HG03432 (cell line): ENCODE measurements at regions not wholly inside any gene's neighbourhood (a gene's known extent, or its start where the extent isn't known, plus 50 kb on each side); places are given as distances from the start of the nearest gene placed in this dataset.

ENCODE experiments used
- ATAC-seq: cut with Tn5 transposase; IDR thresholded peaks from one replicate; pipeline ENCODE4 v1.9.1; 2021; ENCODE audit warnings: mild to moderate bottlenecking, moderate library complexity; ENCODE audit not compliant: unreplicated experiment

DNA sequence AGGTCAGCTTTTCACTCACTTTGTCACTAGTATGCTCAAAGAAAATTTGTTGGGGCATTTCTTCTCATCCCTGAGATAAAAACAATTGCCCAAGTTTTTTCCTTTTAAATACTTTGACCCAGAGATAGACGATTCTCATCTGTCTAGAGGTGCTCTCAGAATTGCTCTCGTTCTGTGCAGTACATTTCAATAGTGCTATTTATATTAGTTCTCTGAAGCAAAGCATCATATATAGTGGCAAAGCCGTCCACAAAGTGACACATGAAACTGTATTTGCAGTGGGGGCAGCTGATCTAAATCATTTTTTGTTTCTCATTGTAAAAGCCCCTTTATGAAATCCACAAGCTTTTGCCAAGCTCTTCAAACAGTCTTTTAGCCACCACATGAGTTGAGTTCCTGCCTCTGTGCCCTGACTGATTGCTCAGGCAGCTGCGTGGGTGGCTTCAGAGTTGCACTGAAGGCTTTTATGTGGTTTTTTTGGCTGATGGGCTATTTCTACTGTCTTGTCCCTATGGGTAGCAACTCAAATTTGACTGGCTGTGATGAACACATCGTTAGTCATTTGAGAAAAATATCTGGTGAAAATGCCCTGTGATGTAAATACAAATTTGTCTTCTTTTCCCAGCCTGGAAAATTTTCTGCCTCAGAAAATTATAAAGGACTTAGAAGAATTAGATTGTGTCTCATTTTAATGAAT lies 119.1 kb upstream of the OTUD4 start:
- peak; percentile 98 for ATAC-seq

DNA sequence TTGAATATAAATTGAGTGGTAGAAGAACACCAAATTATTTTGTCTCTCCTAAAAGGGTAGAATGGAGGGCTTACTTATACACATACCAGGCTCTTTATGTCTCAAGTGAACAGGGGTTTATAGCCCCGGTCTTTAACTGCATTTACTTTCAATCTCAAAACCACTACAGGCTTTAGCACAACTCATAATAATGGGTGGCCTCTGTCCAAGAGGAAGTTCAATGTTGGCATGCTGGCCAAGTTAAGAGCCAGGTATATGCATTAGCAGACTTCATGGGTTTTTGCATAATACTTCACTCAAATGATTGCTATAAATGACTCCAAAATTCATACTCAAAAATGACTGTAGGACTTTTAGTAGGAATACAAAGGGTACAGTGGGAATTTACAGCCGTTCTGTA lies 118.5 kb upstream of the OTUD4 start:
- ATAC-seq, result peak; percentile 32

DNA sequence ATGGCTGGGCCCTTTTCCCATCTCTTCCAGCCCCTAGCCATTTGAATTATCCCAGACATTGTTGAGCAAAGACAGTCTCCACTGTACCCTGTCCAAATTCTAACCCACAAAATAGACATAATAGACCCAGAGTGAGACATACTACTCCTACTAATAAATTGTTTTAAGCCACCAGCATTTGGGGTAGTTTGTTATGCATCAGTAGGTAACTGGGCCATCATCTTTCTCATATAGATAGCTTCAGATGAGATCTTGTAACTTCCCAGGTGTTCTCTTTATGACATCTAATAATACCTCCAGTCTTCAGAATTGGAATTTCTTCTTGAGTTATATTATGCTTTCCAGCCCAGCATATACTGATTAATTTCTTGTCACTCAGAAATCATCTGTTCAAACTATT lies 117.2 kb upstream of the OTUD4 start:
- ATAC-seq, result no peak

DNA sequence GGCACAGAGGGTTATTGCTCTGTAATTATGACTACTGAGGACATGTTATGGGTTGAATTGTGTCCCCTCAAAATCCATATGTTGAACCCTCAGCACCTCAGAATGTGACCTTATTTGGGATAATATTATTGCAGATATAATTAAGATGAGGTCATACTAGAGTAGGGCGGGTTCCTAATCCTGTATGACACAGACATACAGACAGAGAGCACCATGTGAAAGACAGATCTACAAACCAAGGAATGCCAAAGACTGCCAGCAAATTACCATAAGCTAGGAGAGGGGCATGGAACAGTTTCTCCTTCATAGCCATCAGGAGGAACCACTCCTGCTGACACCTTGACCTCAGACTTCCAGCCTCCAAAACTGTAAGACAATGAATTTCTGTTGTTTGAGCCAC lies 115.2 kb upstream of the OTUD4 start:
- ATAC-seq, result no peak

DNA sequence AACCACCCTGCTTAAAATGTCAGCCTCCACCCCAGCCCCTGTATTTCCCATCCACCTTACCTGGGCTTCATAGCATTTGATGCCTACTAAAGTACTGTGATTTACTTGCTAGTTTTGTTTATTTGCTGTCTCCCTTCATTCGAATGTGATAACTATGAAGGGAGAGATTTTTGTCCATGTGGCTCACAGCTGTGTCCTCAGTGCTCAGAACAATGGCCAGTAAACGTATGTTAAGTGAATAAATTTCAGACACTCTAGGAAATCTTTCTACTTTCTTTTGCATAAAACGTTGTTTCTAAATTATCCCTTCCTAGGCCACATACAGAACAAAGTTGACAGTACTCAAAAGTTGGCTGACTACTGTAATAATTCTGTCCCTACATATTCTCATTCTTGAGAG lies 114.7 kb upstream of the OTUD4 start:
- no peak for ATAC-seq

DNA sequence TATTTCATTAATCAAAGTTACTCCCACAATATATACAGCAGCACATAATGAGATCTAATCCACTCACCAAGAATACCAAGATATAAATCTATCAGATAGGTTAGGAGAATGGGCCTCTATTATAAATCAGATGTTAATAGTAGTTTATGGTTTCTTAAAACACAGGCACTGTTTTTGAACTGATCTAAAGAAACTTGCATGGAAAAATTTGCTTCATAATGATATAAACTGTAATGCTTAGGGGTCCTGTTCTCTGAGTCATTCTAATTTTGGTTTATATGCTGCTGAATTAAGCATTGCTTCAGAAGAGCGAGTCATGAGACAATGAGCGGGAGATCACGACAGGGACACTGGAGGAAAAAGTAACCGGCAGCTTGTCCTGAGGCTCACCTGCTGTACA lies 113.3 kb upstream of the OTUD4 start:
- ATAC-seq, result no peak

DNA sequence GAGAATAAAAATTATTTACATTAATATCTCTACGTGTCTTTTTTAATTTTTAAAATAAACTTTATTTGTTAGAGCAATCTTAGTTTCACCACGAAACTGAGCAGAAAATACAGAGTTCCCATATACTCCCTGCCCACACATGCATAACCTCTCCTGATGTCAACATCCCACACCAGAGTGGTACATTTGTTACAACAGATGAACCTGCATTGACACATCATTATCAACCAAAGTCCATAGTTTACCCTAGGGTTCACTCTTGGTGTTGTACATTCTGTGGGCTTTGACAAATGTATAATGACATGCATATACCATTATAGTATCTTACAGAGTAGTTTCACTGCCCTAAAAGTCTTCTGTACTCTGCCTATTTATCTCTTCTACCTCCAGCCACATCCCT lies 110.6 kb upstream of the OTUD4 start:
- no peak for ATAC-seq

DNA sequence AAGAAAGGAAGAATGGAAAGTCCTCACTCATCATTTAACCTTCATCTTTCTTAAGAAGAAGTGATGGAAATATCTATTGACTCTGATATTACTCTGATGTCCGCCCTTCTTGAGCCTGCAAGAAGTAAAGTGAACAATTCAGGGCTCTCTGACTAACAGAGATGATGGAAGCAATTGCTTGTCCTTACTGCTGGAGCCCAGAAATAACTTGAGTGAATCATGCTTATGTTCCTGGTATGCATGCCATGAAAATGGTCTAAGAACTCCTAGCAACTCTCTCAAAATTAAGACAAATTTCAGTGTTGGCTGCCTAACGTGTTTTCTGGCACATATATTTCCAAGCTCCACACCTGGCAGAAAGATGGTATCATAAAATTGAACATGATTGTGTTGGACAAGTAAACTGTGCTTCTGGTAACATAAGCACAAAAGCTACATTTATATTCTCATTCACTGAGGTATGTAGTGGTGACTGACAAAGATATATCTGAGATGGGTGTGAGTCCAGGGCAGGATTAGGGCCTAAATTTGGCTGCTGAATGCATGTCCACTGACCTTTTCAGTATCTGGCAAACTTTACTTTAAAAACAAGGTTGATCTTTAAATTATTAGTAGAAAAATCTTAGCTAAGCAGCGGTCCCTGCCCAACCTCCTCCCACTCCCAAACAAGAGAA lies 109.2 kb upstream of the OTUD4 start:
- ATAC-seq, result no peak

DNA sequence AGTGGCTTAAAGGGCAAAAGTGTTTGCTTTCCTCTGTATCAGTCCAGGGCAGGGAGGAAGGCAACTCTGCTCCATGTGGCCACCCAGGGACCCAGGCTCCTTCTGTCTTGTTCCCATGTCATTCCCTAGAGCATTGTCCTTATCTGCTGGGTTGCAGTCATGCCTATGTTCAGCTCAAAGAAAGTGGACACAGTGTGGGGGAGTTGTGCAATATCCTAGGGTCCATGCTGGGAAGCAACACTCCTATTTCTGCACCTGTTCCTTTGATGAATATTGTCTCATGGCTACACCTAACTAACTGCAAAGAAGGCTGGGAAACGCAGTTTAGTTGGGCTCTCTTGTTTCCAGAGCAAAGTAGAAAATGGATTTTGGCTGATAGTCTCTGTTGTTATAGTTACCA lies 107.0 kb upstream of the OTUD4 start:
- no peak for ATAC-seq

DNA sequence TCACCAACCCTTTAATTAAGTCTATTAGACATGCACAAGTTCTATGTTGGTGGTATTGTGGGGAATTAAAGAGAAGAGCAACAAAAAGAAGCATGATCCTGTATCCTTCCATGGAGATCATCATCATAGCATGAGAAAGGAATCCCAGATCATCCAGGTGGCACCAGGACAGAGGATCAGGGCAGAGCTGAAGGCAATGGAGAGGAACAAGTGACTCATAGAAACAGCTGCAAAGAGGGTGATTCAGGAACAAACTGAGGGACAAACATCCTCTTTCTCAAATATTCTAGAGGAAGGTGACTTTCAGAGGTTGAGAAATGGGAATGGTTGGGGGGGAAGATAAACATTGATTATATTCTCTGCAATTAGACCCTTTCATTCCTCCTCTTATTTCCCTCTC lies 105.5 kb upstream of the OTUD4 start:
- ATAC-seq, result no peak

DNA sequence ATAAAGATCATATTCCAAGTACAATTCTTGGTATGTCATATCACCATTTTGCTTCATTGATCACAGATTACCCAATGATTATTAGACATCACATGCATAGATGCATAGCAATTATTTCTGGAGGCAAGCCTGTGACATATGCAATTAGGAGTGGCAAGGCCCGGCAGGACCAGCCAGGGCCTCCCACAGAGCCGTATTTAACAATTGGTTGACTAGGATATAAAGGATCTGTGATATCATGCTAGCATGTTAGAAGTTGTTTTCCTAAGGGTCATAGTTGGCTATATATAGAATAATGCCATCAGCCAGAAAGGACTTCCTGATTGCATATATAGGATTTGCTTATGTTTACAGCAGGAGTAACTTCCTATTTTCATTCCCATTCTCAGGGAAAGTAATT lies 103.5 kb upstream of the OTUD4 start:
- no peak for ATAC-seq

DNA sequence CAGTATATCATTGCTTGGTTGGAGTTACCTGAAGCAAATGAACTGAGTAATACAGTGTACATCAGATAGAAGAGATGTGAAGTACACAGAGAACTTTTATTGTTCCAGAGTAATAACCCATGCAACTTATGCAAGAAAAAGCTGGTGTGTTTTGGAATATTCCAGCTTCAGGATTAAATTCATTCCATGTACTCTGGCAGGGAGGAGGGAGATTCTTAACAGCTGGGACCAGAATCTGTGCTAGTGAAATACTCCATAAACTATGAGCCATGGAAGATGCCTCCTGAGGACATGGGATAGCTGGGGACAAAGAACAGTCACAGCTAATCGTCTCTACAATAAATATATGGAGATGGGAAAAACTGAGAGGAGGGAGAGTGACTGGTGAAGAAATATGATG lies 101.6 kb upstream of the OTUD4 start:
- ATAC-seq, result no peak

DNA sequence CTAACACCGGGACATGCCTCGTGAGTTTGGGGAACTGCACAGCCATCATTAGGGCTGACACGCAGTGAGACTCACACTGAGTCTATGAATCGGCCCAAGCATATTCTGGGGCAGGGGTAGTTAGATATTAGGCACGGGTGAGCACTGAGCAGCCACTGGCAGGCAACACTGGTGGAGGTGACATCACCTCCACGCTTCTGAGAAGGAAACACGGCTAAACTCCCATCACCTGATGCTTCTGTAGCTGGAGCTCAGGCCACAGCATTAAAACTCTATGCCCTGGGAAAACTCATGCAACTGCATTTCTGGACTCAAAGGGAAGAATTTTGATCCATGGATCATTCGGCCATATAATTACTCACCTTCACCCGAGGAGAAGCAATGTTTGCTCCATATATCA lies 100.8 kb upstream of the OTUD4 start:
- ATAC-seq, result no peak

DNA sequence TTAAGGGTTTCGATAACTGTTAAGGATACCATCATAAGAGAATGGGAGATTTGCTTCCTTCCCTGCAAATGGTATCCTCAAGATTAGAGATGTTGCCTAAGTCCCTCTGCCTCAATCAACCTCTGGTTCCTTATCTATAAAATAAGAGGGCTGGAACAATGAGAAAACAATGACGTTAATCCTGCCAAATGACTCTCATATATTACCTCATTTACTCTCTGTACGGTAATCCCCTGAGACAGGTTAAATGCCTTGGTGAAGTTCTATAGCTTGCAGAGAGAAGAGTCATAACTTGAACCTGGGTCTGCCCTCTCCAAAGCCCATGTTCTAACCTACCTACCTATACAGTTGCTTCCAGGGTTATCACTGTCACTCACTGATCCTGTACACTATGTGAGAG lies 100.2 kb upstream of the OTUD4 start:
- ATAC-seq, result no peak

DNA sequence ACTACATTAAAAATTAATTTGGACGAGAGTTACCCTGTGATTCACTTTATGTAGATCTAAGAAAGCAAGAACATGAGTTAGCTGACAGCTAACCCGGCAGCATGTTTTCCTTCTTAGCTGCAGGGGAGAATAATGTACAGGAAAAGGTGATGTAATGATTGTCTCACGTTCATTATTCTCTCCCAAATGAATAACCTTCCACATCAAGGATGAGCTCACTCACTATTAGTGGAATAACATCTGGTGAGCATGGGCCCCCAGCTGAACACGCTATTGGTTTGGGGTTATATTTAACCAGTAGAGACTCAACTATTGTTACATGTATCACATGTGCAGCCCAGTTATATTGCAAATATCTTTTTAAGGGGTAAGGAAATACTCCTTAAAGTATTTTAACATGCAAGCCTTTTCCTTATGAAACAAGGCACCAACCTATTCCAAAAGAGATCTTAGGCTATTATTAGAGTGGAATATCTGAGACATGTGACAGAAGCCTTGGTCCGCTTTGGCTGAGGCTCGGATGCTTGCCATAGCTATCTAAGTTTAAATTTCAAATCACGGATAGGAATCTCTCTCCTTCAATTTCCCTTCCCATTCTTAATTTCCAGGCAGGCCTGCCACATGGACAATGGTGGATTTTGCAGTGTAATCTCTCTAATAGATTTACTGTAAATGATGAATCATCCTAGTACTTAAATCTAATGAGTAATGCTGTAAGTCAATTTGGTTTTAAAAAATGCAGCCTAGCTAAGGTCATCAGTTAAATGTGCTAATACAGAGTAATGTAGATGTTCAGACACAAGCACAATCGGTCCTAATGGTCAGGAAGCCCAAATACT lies 99.0 kb upstream of the OTUD4 start:
- ATAC-seq, result no peak

DNA sequence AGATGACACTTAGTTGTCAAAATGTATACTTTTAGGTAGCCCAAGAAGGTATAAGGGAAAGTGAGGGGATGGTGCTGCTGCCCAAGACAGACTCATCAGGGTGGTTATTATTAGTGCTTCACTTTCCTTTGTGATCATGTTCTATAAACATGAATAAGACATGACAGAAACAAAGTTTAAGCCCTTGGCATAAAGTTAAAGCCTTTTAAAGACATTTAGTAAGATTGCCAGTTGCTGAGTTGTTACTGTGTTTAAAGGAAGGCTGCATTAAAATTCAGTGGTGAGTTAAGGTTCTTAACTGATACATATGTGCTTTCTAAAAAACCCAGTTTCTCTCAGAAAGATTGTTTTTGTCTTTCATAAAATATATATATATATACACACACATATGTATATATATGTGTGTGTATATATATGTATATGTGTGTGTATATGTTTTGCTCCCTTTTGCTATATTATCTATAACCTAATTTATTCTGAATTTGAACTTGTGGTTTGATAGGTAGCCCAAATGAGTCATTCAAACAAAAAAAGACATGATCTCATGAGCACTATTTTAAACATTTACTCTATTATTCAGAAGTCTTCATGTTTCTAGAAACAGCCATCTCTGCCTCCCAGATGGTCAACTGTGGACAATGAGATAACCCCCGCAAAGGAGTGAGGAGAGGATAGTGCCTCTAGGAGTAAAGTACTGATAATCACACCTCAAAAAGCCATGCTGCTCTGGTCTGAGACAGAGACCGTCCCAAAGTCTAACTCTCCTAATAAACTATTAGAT lies 98.1 kb upstream of the OTUD4 start:
- no peak for ATAC-seq

DNA sequence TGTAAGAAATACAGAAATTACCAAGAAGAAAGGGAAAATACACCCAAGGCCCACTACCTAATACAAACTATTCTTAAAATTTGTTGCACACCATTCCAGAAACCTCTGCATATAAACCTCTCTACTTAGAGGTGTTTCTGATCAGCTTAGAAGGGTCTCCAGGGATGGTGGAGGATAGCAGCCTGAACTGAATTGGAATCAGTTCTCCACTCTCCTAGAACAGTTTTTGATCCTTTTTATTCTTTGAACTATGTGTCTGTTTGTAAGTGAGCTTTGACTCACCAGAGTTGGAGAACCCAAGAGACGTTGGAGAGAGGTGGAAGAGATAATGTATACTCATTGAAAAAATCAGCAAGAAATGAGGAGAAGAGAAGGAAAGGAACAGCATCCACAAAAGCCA lies 96.6 kb upstream of the OTUD4 start:
- ATAC-seq, result no peak

DNA sequence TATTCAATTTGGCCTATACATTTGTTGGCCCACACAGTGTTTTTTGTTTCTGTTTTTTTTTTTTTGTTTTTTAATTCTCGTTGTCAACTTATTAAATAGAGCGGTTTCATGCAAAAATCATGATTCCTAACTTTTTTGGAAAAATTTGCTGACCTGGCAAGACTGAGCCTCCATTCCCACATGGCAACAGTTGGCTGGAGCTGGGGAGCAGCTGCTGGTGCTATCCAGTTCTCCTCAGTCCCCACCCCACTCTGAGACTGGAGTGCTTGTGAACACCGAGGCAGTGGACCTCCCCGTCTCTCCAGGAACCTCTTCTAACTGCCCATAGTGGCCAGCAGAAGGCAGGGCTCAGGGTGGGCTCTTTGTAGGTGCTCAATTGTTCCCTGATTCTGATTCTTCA lies 95.7 kb upstream of the OTUD4 start:
- ATAC-seq, result no peak

DNA sequence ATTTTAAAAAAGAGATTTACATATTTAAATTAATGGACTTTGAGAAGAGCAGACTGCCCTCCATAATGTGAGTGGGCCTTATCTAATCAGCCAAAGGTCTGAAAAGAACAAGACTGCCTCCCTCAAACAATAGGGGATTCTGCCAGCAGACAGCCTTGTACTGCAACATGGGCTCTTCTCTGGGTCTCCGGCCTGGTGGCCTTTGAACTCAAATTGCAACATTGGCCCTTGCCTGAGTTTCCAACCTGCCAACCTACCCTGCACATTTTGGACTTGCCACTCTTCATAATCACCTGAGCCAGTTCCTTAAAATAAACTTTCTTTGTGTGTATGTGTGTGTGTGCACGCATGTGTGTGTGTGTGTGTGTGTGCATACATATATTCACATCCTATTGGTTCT lies 90.8 kb upstream of the OTUD4 start:
- ATAC-seq, result no peak

DNA sequence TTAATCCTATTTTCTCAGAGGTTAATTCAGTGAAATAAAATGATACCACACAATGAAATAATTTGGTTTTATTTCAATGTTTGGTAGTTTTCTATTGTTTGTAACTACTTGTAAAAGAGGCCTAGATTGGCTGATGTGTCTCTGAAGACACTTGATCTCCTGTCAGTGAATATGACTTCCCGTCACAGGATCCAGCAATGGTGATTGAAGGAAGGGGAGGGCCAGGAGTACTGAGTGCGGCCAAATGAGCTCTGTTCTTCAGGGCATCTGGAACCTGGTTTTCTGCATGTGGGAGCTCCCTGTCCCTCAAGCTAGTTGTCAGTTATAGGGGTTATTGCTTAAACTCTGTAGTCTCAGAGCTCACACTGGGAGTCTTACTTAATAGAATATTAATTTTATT lies 86.5 kb upstream of the OTUD4 start:
- no peak for ATAC-seq

DNA sequence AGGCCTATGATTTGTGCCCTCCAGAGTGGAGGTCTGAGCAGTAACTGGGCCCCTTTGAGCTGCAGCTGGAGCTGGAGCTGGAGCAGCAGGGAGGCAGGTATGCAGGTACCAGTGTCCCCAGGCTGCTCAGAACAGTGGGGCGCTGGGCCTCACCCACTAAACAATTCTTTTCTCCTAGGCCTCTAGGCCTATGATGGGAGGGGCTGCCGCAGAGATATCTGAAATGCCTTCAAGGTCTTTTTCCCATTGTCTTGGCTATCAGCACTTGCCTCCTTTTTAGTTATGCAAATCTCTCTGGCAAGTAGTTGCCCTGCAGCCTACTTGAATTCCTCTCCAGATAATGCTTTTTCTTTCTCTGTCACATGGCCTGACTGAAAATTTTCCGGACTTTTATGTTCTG lies 79.7 kb upstream of the OTUD4 start:
- ATAC-seq, result no peak
